ENCODE measurements at regions not wholly inside any gene's neighbourhood (a gene's known extent, or its start where the extent isn't known, plus 50 kb on each side); places are given as distances from the start of the nearest gene placed in this dataset.

DNA sequence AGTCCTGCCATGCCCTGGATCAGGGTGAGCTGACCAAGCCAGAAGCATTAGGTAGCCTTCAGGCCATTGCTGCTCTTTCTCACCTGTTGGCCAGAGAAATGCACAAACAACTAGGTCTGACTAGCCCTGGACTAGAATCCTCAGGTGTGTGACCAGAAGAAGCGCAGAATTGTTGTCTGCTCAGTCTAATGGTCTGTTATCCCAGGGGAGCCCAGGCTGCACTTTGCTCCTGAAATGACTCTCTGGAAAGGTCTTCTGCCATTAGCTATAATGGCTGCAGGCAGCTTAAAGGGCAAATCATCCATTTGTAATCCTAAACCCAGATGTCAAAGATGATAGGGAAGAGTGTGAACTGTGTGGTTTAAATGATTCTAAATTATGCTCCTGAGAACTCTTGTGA lies 246.1 kb downstream of the NFKBIZ start:
- no peaks in the 10 kb centered on the region for H3K36me3 ChIP-seq (ENCODE audit: control insufficient read depth in 2 of 2, insufficient read depth in 1 of 2, low read length in 2 of 2)
- ChIA-PET CTCF (interaction anchor here (0.6 kb wide), 1 partner anchor 417 kb away, joined by 3 read pairs; no protein-coding TSS in a partner anchor), POLR2A (no interaction called here)
- H3K27ac ChIP-seq (ENCODE audit: extremely low read depth, low read depth, low read length) = no peak overlapping the region
- no peaks in the 10 kb centered on the region for H3K9me3 ChIP-seq (ENCODE audit: control insufficient read depth, insufficient read depth, low read depth, low read length)
- no peak overlapping the region for H3K4me3 ChIP-seq (ENCODE audit: low read depth, low read length)
- no peak for TF ChIP-seq ZNF140 (tag by site-specific recombination; IDR thresholded peaks at IDR 0.05)
- TF ChIP-seq ZBTB17 (tag by site-specific recombination; IDR thresholded peaks at IDR 0.05) = 0 out of 2 replicates have a peak, but pooled peaks have one; percentile 31
- no peak for TF ChIP-seq ZNF133 (tag by site-specific recombination; IDR thresholded peaks at IDR 0.05)
- TF ChIP-seq, protein P1, sequence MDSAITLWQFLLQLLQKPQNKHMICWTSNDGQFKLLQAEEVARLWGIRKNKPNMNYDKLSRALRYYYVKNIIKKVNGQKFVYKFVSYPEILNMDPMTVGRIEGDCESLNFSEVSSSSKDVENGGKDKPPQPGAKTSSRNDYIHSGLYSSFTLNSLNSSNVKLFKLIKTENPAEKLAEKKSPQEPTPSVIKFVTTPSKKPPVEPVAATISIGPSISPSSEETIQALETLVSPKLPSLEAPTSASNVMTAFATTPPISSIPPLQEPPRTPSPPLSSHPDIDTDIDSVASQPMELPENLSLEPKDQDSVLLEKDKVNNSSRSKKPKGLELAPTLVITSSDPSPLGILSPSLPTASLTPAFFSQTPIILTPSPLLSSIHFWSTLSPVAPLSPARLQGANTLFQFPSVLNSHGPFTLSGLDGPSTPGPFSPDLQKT (IDR thresholded peaks at IDR 0.05; ENCODE audit: borderline replicate concordance, low read depth, low read length) = no peak
- peak; percentile 63; the same call in 1 of the 2 replicates for TF ChIP-seq SCRT2 (tag by site-specific recombination; IDR thresholded peaks at IDR 0.05)
- no peak for TF ChIP-seq ZNF792 (tag by site-specific recombination; IDR thresholded peaks at IDR 0.05)
- TF ChIP-seq ZBTB48 (tag by site-specific recombination; IDR thresholded peaks at IDR 0.05) = no peak
- 0 out of 2 replicates have a peak, but pooled peaks have one; percentile 38 for TF ChIP-seq ZNF18 (tag by site-specific recombination; IDR thresholded peaks at IDR 0.05)
- no peak for TF ChIP-seq YY1 (tag by site-specific recombination; IDR thresholded peaks at IDR 0.05)
- TF ChIP-seq ZNF16 (tag by site-specific recombination; IDR thresholded peaks at IDR 0.05; ENCODE audit: low read depth) = no peak
- no peak for TF ChIP-seq ZNF621 (tag by site-specific recombination; IDR thresholded peaks at IDR 0.05)
- TF ChIP-seq BCL11B (tag by site-specific recombination; IDR thresholded peaks at IDR 0.05; ENCODE audit: low read depth) = no peak
- TF ChIP-seq ZNF404 (tag by site-specific recombination; IDR thresholded peaks at IDR 0.05) = no peak
- TF ChIP-seq HOXC10 (CRISPR knock-in tag; IDR thresholded peaks at IDR 0.05) = no peak
- TF ChIP-seq FEZF1 (tag by site-specific recombination; IDR thresholded peaks at IDR 0.05) = peak; percentile 47
- no peak for TF ChIP-seq ZBTB8A (tag by site-specific recombination; IDR thresholded peaks at IDR 0.05)
- no peak for TF ChIP-seq ZNF354C (tag by site-specific recombination; IDR thresholded peaks at IDR 0.05; ENCODE audit: borderline replicate concordance, low read depth)
- TF ChIP-seq ZNF423 (tag by site-specific recombination; IDR thresholded peaks at IDR 0.05) = no peak
- no peak for TF ChIP-seq GLI2 (tag by site-specific recombination; IDR thresholded peaks at IDR 0.05; ENCODE audit: borderline replicate concordance, low read depth)
- TF ChIP-seq ZNF184 (tag by site-specific recombination; IDR thresholded peaks at IDR 0.05) = no peak
- no peak for TF ChIP-seq TRIM28 (IDR thresholded peaks at IDR 0.05; ENCODE audit: borderline replicate concordance, low read length)
- no peak for TF ChIP-seq ZNF214 (tag by site-specific recombination; IDR thresholded peaks at IDR 0.05; ENCODE audit: borderline replicate concordance)
- TF ChIP-seq ZNF350 (tag by site-specific recombination; IDR thresholded peaks at IDR 0.05) = no peak
- TF ChIP-seq, protein P2, sequence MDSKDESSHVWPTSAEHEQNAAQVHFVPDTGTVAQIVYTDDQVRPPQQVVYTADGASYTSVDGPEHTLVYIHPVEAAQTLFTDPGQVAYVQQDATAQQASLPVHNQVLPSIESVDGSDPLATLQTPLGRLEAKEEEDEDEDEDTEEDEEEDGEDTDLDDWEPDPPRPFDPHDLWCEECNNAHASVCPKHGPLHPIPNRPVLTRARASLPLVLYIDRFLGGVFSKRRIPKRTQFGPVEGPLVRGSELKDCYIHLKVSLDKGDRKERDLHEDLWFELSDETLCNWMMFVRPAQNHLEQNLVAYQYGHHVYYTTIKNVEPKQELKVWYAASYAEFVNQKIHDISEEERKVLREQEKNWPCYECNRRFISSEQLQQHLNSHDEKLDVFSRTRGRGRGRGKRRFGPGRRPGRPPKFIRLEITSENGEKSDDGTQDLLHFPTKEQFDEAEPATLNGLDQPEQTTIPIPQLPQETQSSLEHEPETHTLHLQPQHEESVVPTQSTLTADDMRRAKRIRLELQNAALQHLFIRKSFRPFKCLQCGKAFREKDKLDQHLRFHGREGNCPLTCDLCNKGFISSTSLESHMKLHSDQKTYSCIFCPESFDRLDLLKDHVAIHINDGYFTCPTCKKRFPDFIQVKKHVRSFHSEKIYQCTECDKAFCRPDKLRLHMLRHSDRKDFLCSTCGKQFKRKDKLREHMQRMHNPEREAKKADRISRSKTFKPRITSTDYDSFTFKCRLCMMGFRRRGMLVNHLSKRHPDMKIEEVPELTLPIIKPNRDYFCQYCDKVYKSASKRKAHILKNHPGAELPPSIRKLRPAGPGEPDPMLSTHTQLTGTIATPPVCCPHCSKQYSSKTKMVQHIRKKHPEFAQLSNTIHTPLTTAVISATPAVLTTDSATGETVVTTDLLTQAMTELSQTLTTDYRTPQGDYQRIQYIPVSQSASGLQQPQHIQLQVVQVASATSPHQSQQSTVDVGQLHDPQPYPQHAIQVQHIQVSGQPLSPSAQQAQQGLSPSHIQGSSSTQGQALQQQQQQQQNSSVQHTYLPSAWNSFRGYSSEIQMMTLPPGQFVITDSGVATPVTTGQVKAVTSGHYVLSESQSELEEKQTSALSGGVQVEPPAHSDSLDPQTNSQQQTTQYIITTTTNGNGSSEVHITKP (tag by site-specific recombination; IDR thresholded peaks at IDR 0.05) = no peak
- H3K4me1 ChIP-seq (ENCODE audit: control insufficient read depth, insufficient read depth, low read length) = no peaks in the 10 kb centered on the region

All from HEK293 (cell line).